ENCODE measurements at regions not wholly inside any gene's neighbourhood (a gene's known extent, or its start where the extent isn't known, plus 50 kb on each side); places are given as distances from the start of the nearest gene placed in this dataset.
"Not testable (repeated sequence)": the region's sequence is repeated elsewhere in the genome, so short reads cannot be mapped to it uniquely, and the experiment has no call there.

GRCh38 chr15:81723701-81724100, 322.1 kb downstream of the MEX3B start:
- DNase-seq (ENCODE audit: low read depth): no peak

DNA sequence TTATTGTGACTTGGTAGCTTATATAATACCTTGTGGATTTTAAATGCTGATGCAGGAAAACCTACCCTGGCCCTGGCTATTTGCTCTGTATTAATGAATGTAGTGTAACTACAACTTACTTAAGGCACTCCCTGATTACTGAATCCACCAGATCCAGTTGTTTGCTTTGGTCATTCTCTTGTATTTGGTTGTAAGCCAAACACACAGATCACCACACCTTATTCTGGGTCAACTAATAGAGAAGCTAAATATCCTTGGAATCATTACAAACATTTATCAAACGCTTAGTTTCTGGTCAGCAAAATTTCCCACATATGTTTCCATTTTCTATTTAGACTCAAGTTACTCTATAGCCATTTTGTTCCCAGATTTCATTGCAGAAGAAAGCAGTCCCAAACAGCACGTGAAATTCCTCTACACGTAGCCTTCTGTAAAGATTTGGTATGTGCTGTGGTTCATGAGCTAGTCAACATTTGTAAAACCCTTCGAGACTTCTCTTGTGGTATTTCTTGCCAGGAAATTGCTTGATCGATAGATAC, 322.6 kb downstream of the MEX3B start:
- DNase-seq (ENCODE audit: low read depth): no peak

DNA sequence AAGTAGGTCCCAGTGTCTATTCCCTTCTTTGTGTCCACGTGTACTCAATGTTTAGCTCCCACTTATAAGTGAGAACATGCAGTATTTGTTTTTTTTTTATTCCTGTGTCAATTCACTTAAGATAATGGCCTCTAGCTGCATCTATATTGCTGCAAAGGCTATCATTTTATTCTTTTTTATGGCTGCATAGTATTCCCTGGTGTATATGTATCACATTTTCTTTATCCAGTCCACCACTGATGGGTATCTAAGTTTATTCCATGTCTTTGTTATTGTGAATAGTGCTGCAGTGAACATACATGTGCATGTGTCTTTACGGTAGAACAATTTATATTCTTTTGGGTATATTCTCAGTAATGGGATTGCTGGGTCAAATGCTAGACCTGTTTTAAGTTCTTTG, 329.4 kb downstream of the MEX3B start:
- not testable (repeated sequence) for DNase-seq (ENCODE audit: low read depth)

DNA sequence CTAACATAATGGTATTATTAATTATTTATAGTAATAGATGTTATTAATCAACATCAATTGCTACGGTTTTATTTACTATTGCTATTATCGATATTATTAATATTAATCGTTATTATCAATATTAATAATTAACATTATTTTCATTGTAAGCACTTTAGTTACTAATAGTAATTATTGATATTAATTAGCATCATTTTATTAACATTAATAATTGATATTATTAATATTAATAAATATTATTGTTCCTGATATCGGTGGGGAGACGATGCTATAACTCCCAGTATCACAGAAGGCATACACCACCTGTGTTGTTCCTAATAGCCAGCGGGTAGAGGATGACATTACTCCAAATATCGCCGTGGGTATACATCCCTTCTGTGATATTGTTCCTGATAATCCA, 335.5 kb downstream of the MEX3B start:
- DNase-seq (ENCODE audit: low read depth): no peak

- DNase-seq (ENCODE audit: low read depth): not testable (repeated sequence)
Observed at GRCh38 chr15:81706816-81707346, 332.9 kb upstream of the TMC3 start.

DNA sequence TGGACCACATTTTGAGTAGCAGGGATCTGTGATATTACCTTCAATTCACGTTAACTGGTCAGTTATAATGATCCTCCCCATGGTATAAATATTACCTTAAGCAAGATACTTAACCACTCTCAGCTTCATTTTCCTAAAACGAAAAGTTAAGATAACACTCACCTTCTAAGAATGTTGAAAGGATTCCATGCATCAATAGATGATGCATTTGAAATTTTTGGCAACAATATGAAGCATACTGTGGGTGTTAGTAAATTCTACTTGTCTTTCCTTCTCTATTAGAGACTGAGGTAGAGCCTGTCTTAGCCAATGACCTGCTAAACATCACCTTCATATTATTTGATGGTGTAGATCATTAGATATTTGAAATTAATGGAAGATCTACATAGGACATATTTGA, 331.7 kb upstream of the TMC3 start:
- not testable (repeated sequence) for DNase-seq (ENCODE audit: low read depth)

DNA sequence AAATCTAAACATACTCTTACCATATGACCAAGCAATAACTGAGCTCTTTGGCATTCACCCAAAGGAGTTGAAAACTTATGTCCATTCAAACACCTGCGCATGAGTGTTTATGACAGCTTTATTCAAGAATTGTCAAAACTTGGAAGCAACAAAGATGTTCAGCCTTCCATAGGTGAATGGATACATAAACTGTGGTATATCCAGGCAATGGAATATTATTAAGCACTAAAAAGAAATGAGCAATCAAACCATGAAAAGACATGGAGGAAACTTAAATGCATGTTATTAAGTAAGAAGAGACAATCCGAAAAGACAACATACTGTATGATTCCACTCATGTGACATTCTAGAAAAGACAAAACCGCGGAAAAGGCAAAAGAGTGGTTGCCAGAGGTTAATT, 312.0 kb upstream of the TMC3 start:
- no peak for DNase-seq (ENCODE audit: low read depth)

DNA sequence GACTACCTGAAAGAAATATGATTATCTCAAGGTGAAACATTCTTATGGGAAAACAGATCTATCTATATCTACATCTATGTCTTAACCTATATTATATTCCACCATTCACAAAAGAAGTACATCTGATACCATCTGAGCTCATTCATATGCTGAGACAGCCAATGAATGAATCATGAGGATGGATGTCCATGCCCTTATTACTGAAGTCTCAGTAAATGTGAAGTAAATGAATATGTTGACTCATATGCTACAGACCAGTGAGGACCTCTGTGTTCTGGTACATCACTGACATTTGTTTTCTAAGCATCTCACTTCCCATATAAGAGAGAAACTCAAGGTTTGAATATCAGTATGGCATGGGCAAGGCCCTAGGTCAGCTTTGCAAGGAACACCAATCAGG, 311.2 kb upstream of the TMC3 start:
- no peak for DNase-seq (ENCODE audit: low read depth)

- DNase-seq (ENCODE audit: low read depth): no peak
Observed at GRCh38 chr15:81680829-81681228, 306.8 kb upstream of the TMC3 start.

DNA sequence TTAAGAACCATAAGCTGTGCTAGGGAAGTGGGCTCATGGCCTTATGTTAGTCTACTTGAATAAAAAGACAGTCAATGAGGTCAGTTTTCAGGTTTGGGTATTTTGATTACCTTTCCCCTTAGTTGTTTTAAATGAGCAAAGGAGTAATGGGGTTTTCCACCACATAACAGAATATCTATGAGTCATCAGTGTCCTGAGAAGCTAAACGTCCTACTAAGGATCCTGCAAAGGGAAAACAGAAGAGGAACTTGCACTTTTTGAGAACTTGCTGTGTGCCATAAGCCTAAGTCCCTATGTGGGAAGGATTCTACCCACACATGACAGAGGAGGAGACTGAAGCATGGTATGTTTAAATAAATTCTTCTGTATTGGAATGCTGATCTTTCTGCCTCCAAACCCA, 292.8 kb upstream of the TMC3 start:
- no peak for DNase-seq (ENCODE audit: low read depth)

DNA sequence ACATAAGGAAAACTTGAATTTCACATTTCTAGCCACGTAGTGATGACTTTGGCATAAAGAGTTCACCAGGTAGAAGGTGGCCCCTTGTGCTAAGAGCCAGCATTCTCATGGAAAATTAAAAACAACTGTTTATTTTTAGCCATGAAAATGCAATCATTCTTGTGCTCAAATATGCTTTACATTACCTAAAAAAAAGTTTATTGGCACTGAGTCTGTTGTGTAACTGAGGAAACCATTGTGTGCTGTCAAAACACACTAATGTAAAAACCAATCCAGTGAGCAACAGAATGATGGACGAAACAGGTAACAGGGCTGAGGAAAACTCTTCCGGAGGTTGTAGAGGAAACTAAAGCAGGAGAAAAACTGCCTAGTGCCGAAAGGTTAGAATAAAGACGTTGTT, 287.0 kb upstream of the TMC3 start:
- no peak for DNase-seq (ENCODE audit: low read depth)

DNA sequence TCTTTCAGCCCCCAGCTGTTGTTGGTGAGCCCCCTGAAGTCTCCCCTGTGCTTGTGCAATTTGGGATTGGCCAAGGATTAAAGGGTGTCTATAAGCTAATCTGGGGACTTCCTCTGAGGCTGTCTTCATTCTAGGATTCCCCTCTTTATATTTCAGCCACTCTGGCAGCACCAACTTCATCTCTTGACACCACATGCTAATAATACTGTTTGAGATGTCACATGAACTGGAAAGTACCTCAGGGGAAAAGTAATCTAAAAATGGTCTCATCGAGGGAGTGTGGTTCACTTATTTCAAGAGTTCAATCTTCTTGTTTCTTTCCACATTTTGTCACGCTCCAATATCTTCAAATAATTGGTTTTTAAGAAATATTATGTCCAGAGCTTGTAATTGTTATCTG, 279.2 kb upstream of the TMC3 start:
- no peak for DNase-seq (ENCODE audit: low read depth)

- DNase-seq (ENCODE audit: low read depth): no peak
Observed at GRCh38 chr15:81645470-81645869, 271.5 kb upstream of the TMC3 start.

- DNase-seq (ENCODE audit: low read depth): no peak
Observed at GRCh38 chr15:81643771-81644170, 269.8 kb upstream of the TMC3 start.

- DNase-seq (ENCODE audit: low read depth): no peak
Observed at GRCh38 chr15:81642451-81642990, 268.5 kb upstream of the TMC3 start.

- DNase-seq (ENCODE audit: low read depth): not testable (repeated sequence)
Observed at GRCh38 chr15:81636064-81636463, 262.1 kb upstream of the TMC3 start.

GRCh38 chr15:81633889-81634288, 259.9 kb upstream of the TMC3 start:
- no peak for DNase-seq (ENCODE audit: low read depth)

DNA sequence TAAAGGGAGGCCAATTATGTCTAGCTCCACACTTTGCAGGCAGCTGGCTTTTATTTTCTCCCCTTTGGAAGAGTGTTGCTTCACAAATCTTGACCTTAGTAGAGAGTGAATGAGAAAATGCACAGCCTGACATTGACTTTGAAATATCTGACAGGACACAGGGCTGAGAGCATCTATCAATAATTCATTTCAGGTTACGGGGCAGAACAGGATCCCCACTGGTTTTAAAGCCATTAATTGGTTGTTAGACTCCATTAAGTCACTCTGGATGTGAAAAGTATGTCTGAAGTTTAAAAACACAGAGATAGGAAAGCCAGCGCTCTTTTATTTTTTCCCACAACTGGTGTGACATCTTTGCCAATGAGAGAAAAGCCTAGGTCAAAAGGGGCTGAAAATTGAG, 251.9 kb upstream of the TMC3 start:
- DNase-seq (ENCODE audit: low read depth): no peak

DNA sequence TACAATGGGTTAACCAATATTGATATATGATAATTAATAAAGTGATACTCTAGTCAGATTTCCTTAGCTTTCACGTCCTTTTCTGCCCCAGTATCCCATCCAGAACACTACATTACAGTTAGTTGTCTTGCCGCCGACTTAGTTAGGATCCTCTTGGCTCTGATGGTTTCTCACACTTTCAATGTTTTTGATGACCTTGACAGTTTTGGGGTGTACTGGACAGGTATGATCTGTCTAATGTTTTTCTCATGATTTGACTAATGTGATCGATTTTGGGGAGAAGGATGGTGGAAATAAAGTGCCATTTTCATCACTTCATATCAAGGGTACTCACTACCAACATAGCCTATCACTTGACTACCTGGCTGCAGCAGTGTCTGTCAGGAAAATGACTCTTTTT, 245.0 kb upstream of the TMC3 start:
- no peak for DNase-seq (ENCODE audit: low read depth)

- DNase-seq (ENCODE audit: low read depth): no peak
Observed at GRCh38 chr15:81612631-81613030, 238.6 kb upstream of the TMC3 start.

DNA sequence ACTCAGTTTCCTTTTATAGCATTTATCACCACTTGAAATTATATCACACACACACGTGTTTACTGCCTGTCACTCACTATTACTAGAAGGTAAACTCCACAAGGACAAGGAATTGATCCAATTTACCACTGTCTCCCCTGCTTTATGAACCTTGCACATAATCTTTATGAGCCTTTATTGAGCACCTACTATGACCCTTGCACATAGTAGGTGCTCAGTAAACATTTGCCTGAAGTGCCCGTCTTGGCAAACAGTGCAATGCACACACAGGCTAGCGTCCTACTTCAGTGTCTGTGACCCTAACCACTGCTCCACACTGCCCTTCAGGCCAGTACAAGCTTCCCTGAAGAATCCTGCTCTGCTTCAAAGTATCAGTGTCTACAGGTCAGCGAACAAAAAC, 237.7 kb upstream of the TMC3 start:
- DNase-seq (ENCODE audit: low read depth): no peak

DNA sequence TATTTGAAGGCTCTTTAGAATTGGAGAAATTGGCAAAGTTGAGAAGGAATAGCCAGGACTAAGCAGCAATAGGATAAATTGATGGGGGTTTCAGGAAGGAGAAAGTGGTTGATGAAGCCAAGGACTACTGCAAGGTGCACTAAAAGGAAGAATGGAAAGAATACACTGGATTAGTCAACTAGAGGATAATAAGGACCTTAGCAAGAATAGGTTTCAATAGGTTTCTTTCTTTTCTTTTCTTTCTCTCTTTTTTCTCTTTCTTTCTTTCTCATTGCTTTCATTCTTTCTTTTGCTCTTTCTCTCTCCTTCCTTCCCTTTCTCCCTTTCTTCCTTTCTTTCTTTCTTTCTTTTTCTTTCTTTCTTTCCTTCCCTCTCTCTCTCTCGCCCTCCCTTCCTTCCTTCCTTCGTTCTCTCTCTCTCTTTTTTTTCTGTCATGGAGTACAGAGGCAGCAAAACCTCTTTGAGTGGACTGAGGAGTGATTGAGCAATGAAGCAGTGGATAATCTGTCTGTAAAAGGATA, 234.4 kb upstream of the TMC3 start:
- DNase-seq (ENCODE audit: low read depth): no peak

GRCh38 chr15:81604713-81605112, 230.7 kb upstream of the TMC3 start:
- DNase-seq (ENCODE audit: low read depth): no peak
